GM19023 (cell line): ENCODE measurements at regions not wholly inside any gene's neighbourhood (a gene's known extent, or its start where the extent isn't known, plus 50 kb on each side); places are given as distances from the start of the nearest gene placed in this dataset.

Source experiments
- ATAC-seq: cut with Tn5 transposase; IDR thresholded peaks from one replicate; pipeline ENCODE4 v1.9.1; 2021; ENCODE audit warnings: mild to moderate bottlenecking, moderate library complexity; ENCODE audit not compliant: unreplicated experiment

GRCh38 chr20:11267762-11268335, 594.0 kb upstream of the JAG1 start:
- no peak for ATAC-seq

GRCh38 chr20:11270566-11270965, 596.8 kb upstream of the JAG1 start:
- no peak for ATAC-seq

GRCh38 chr20:11271319-11271718, 597.5 kb upstream of the JAG1 start:
- ATAC-seq, result no peak

GRCh38 chr20:11271920-11272594, 598.3 kb upstream of the JAG1 start:
- no peak for ATAC-seq

GRCh38 chr20:11274141-11274594, 600.4 kb upstream of the JAG1 start:
- ATAC-seq, result no peak

GRCh38 chr20:11275740-11276139, 601.9 kb upstream of the JAG1 start:
- ATAC-seq, result no peak

GRCh38 chr20:11277170-11277569, 603.4 kb upstream of the JAG1 start:
- no peak for ATAC-seq

- ATAC-seq, result no peak
Measured at GRCh38 chr20:11277858-11278257, 604.1 kb upstream of the JAG1 start.

GRCh38 chr20:11278461-11278860, 604.7 kb upstream of the JAG1 start:
- no peak for ATAC-seq

- ATAC-seq, result no peak
Measured at GRCh38 chr20:11281240-11281639, 607.4 kb upstream of the JAG1 start.

GRCh38 chr20:11281768-11282167, 608.0 kb upstream of the JAG1 start:
- ATAC-seq, result no peak

- ATAC-seq, result no peak
Measured at GRCh38 chr20:11287126-11287525, 613.3 kb upstream of the JAG1 start.

GRCh38 chr20:11296221-11296620, 621.5 kb upstream of the BTBD3 start:
- no peak for ATAC-seq

GRCh38 chr20:11296951-11297350, 620.7 kb upstream of the BTBD3 start:
- no peak for ATAC-seq

- no peak for ATAC-seq
Measured at GRCh38 chr20:11301699-11302098, 616.0 kb upstream of the BTBD3 start.

GRCh38 chr20:11302436-11302835, 615.3 kb upstream of the BTBD3 start:
- ATAC-seq, result no peak

GRCh38 chr20:11304795-11305194, 612.9 kb upstream of the BTBD3 start:
- no peak for ATAC-seq

- no peak for ATAC-seq
Measured at GRCh38 chr20:11305406-11305805, 612.3 kb upstream of the BTBD3 start.

- no peak for ATAC-seq
Measured at GRCh38 chr20:11311659-11312224, 606.0 kb upstream of the BTBD3 start.

- ATAC-seq, result no peak
Measured at GRCh38 chr20:11315525-11315924, 602.2 kb upstream of the BTBD3 start.

GRCh38 chr20:11316244-11316643, 601.4 kb upstream of the BTBD3 start:
- ATAC-seq, result no peak

- no peak for ATAC-seq
Measured at GRCh38 chr20:11320033-11320432, 597.7 kb upstream of the BTBD3 start.
